Body of pancreas (tissue), 4 donors: ENCODE measurements at regions not wholly inside any gene's neighbourhood (a gene's known extent, or its start where the extent isn't known, plus 50 kb on each side); places are given as distances from the start of the nearest gene placed in this dataset.

Source experiments
- ATAC-seq: fragments of 150-250 bp; one replicate; pipeline ENCODE4 v1.9.1; 2016
- DNase-seq, 4 donors: peaks; one replicate each; pipeline ENCODE4 v3.0.0-alpha.2; 2019
- H3K27ac ChIP-seq, 4 donors: fragments of 200-600 bp; sonication (generic); 1 replicate in 3 of 4; 2 replicates in 1 of 4; pipeline versions ENCODE4 v1.5.1 to v1.6.1; 2016 to 2019; ENCODE audit warnings: mild to moderate bottlenecking in 1 of 4, mixed read lengths in 1 of 4, moderate library complexity in 1 of 4
- H3K27me3 ChIP-seq, 2 donors: fragments of 200-600 bp; sonication (generic); one replicate each; pipeline ENCODE4 v1.6.0; 2016; ENCODE audit warnings: mild to moderate bottlenecking in 1 of 2
- H3K36me3 ChIP-seq, 2 donors: fragments of 200-600 bp; sonication (generic); replicated peaks in 1 of 2; 2 replicates each; pipeline ENCODE4 v1.5.1; 2016; ENCODE audit warnings: low read depth in 2 of 2; ENCODE audit not compliant: insufficient read depth in 1 of 2
- H3K4me1 ChIP-seq: fragments of 200-600 bp; sonication (generic); one replicate; pipeline ENCODE4 v1.6.0; 2016
- H3K4me3 ChIP-seq, 2 donors: fragments of 200-600 bp; sonication (generic); 1 replicate in 1 of 2; 2 replicates in 1 of 2; pipeline ENCODE4 v1.5.1; 2016 to 2019
- H3K9me3 ChIP-seq, 3 donors: fragments of 200-600 bp; sonication (generic); 1 replicate in 2 of 3; 2 replicates in 1 of 3; pipeline ENCODE4 v1.5.1; 2016
- CTCF ChIP-seq, 7 experiments: fragments of 450-650 bp in 4 of 7; fragments of 200-600 bp in 3 of 7; sonication (generic) in 3 of 7; IDR thresholded peaks; one replicate each; pipeline ENCODE4 v1.5.1; 2016 to 2019; ENCODE audit warnings: antibody characterized with exemption in 7 of 7
- POLR2A ChIP-seq, 3 donors: fragments of 450-650 bp; IDR thresholded peaks; one replicate each; pipeline ENCODE4 v1.6.1; 2016; ENCODE audit warnings: antibody characterized with exemption in 3 of 3, mild to moderate bottlenecking in 2 of 3
- WGBS, 2 donors: methylation state at CpG; one replicate each; pipeline ENCODE4 v1.1.5; 2017; 5-methylcytosine and 5-hydroxymethylcytosine counted together
- intact Hi-C: fragments of 100-400 bp; cut with DNase I; formaldehyde crosslinking; loops from one replicate; pipeline ENCODE4 v1.15.1; 2023

- Histone ChIP-seq H3K9me3 (no peaks in the 10 kb centered on the region), H3K4me3 (no peak overlapping the region), H3K36me3 (no peaks in the 10 kb centered on the region), H3K4me1 (no peaks in the 10 kb centered on the region), H3K27me3 (no peaks in the 10 kb centered on the region), H3K27ac (no peak overlapping the region)
- DNase-seq (no peak), ATAC-seq (no peak)
- TF ChIP-seq CTCF (IDR thresholded peaks at IDR 0.05) (no peak), POLR2A (IDR thresholded peaks at IDR 0.05) (no peak)
- 41 to 44% methylated on average over 8 of the region's 8 CpGs for WGBS, 2 donors
- intact Hi-C loops, result no loop called here
These were observed 187.6 kb downstream of the MYCN start for GRCh38 chr2:16127958-16128357.

GRCh38 chr2:16127276-16127940, 187.1 kb downstream of the MYCN start:
- Histone ChIP-seq H3K27ac (no peak overlapping the region), H3K4me1 (no peaks in the 10 kb centered on the region), H3K27me3 (no peaks in the 10 kb centered on the region), H3K36me3 (no peaks in the 10 kb centered on the region), H3K4me3 (no peak overlapping the region), H3K9me3 (no peaks in the 10 kb centered on the region)
- 83% methylated on average over 10 of the region's 10 CpGs for WGBS, 2 donors
- ATAC-seq (no peak), DNase-seq (no peak)
- no peak for TF ChIP-seq CTCF (IDR thresholded peaks at IDR 0.05)
- TF ChIP-seq POLR2A (IDR thresholded peaks at IDR 0.05), result no peak
- intact Hi-C loops, result no loop called here

- H3K27ac ChIP-seq, result no peak overlapping the region
- no peak for DNase-seq
- no peaks in the 10 kb centered on the region for H3K36me3 ChIP-seq
- no peaks in the 10 kb centered on the region for H3K4me1 ChIP-seq
- H3K4me3 ChIP-seq, result no peak overlapping the region
- TF ChIP-seq CTCF (IDR thresholded peaks at IDR 0.05) (no peak), POLR2A (IDR thresholded peaks at IDR 0.05) (no peak)
- no peaks in the 10 kb centered on the region for H3K27me3 ChIP-seq
- 53 to 56% methylated on average over 4 of the region's 4 CpGs for WGBS, 2 donors
- H3K9me3 ChIP-seq, result no peaks in the 10 kb centered on the region
- no peak for ATAC-seq
- intact Hi-C loops, result no loop called here
These were observed 186.3 kb downstream of the MYCN start for GRCh38 chr2:16126517-16127275.

GRCh38 chr2:16125614-16126516, 185.5 kb downstream of the MYCN start:
- Histone ChIP-seq H3K36me3 (no peaks in the 10 kb centered on the region), H3K4me3 (no peak overlapping the region), H3K9me3 (no peaks in the 10 kb centered on the region), H3K27ac (no peak overlapping the region), H3K4me1 (no peaks in the 10 kb centered on the region), H3K27me3 (no peaks in the 10 kb centered on the region)
- 69 to 75% methylated on average over 11 to 16 of the region's 18 CpGs for WGBS, 2 donors
- TF ChIP-seq POLR2A (IDR thresholded peaks at IDR 0.05), result no peak
- ATAC-seq, result no peak
- DNase-seq, result no peak
- intact Hi-C loops, result no loop called here
